ENCODE measurements at regions not wholly inside any gene's neighbourhood (a gene's known extent, or its start where the extent isn't known, plus 50 kb on each side); places are given as distances from the start of the nearest gene placed in this dataset.

DNA sequence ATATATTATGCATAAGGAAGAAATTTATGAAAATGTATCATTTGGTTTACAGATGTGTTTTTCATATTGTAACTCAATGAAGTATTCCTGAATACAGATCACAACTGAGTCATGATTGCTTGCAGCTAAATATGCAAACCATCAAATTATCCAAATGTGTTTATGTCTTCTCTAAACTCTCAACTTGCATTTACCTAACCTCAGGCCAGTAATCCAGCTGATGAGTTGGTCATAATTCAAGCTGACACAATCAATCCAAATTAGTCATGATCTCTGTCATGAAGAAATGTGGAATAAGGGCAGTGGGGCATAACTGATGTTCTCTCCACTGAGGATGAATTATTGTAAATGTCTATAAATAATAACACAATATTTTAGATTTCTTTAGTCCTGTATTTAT, 104.8 kb upstream of the CNTN1 start:
- no peak for DNase-seq
- ChIA-PET CTCF (no interaction called here), POLR2A (no interaction called here)
- no peaks in the 10 kb centered on the region for H3F3A ChIP-seq (replicated peaks; ENCODE audit: insufficient read depth)
- H3K9me2 ChIP-seq: no peaks in the 10 kb centered on the region
- TF ChIP-seq RXRA (IDR thresholded peaks at IDR 0.05; ENCODE audit: borderline replicate concordance, low read depth): no peak
- TF ChIP-seq, protein P1, sequence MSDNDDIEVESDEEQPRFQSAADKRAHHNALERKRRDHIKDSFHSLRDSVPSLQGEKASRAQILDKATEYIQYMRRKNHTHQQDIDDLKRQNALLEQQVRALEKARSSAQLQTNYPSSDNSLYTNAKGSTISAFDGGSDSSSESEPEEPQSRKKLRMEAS (IDR thresholded peaks at IDR 0.05; ENCODE audit: low read depth): no peak
- TF ChIP-seq GABPA (IDR thresholded peaks at IDR 0.05; ENCODE audit: low read depth): no peak
- TF ChIP-seq, protein P2, sequence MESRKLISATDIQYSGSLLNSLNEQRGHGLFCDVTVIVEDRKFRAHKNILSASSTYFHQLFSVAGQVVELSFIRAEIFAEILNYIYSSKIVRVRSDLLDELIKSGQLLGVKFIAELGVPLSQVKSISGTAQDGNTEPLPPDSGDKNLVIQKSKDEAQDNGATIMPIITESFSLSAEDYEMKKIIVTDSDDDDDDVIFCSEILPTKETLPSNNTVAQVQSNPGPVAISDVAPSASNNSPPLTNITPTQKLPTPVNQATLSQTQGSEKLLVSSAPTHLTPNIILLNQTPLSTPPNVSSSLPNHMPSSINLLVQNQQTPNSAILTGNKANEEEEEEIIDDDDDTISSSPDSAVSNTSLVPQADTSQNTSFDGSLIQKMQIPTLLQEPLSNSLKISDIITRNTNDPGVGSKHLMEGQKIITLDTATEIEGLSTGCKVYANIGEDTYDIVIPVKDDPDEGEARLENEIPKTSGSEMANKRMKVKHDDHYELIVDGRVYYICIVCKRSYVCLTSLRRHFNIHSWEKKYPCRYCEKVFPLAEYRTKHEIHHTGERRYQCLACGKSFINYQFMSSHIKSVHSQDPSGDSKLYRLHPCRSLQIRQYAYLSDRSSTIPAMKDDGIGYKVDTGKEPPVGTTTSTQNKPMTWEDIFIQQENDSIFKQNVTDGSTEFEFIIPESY (IDR thresholded peaks at IDR 0.05; ENCODE audit: borderline replicate concordance, low read depth): no peak
- TF ChIP-seq, protein P3, sequence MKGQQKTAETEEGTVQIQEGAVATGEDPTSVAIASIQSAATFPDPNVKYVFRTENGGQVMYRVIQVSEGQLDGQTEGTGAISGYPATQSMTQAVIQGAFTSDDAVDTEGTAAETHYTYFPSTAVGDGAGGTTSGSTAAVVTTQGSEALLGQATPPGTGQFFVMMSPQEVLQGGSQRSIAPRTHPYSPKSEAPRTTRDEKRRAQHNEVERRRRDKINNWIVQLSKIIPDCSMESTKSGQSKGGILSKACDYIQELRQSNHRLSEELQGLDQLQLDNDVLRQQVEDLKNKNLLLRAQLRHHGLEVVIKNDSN (IDR thresholded peaks at IDR 0.05; ENCODE audit: borderline replicate concordance, low read depth): no peak
- no peak for TF ChIP-seq RAD21 (IDR thresholded peaks at IDR 0.05; ENCODE audit: low read length)
- TF ChIP-seq, protein P4, sequence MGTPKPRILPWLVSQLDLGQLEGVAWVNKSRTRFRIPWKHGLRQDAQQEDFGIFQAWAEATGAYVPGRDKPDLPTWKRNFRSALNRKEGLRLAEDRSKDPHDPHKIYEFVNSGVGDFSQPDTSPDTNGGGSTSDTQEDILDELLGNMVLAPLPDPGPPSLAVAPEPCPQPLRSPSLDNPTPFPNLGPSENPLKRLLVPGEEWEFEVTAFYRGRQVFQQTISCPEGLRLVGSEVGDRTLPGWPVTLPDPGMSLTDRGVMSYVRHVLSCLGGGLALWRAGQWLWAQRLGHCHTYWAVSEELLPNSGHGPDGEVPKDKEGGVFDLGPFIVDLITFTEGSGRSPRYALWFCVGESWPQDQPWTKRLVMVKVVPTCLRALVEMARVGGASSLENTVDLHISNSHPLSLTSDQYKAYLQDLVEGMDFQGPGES (IDR thresholded peaks at IDR 0.05; ENCODE audit: low read depth, low read length): no peak
- TF ChIP-seq NFIC (IDR thresholded peaks at IDR 0.05; ENCODE audit: borderline replicate concordance): no peak
- TF ChIP-seq MEF2A (IDR thresholded peaks at IDR 0.05; ENCODE audit: borderline replicate concordance, low read depth): no peak
- no peak for TF ChIP-seq MXI1 (IDR thresholded peaks at IDR 0.05; ENCODE audit: low read depth, low read length)
- TF ChIP-seq, protein P5, sequence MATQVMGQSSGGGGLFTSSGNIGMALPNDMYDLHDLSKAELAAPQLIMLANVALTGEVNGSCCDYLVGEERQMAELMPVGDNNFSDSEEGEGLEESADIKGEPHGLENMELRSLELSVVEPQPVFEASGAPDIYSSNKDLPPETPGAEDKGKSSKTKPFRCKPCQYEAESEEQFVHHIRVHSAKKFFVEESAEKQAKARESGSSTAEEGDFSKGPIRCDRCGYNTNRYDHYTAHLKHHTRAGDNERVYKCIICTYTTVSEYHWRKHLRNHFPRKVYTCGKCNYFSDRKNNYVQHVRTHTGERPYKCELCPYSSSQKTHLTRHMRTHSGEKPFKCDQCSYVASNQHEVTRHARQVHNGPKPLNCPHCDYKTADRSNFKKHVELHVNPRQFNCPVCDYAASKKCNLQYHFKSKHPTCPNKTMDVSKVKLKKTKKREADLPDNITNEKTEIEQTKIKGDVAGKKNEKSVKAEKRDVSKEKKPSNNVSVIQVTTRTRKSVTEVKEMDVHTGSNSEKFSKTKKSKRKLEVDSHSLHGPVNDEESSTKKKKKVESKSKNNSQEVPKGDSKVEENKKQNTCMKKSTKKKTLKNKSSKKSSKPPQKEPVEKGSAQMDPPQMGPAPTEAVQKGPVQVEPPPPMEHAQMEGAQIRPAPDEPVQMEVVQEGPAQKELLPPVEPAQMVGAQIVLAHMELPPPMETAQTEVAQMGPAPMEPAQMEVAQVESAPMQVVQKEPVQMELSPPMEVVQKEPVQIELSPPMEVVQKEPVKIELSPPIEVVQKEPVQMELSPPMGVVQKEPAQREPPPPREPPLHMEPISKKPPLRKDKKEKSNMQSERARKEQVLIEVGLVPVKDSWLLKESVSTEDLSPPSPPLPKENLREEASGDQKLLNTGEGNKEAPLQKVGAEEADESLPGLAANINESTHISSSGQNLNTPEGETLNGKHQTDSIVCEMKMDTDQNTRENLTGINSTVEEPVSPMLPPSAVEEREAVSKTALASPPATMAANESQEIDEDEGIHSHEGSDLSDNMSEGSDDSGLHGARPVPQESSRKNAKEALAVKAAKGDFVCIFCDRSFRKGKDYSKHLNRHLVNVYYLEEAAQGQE (IDR thresholded peaks at IDR 0.05; ENCODE audit: low read depth, low read length): no peak
- no peaks in the 10 kb centered on the region for H3K27me3 ChIP-seq (ENCODE audit: insufficient read depth)
- no peaks in the 10 kb centered on the region for H3K4me1 ChIP-seq (ENCODE audit: control insufficient read depth in 1 of 2, insufficient read depth in 2 of 2, low read depth in 1 of 2, low read length in 1 of 2)
- H3K79me2 ChIP-seq (ENCODE audit: insufficient read depth): no peaks in the 10 kb centered on the region
- H3K9me3 ChIP-seq: no peaks in the 10 kb centered on the region
- H3K36me3 ChIP-seq (replicated peaks in 1 of 2; ENCODE audit: control insufficient read depth in 1 of 2, insufficient read depth in 2 of 2, low read length in 1 of 2): no peaks in the 10 kb centered on the region
- H3K27ac ChIP-seq (ENCODE audit: low read depth in 2 of 2, low read length in 1 of 2): no peak overlapping the region
- H2AFZ ChIP-seq (ENCODE audit: low read depth): no peak overlapping the region
- no peaks in the 10 kb centered on the region for H4K20me1 ChIP-seq (ENCODE audit: insufficient read depth)
- no peak overlapping the region for H3K4me3 ChIP-seq (ENCODE audit: low read depth in 2 of 2, low read length in 1 of 2)
- H3K9ac ChIP-seq: no peak overlapping the region
- H3K4me2 ChIP-seq: no peak overlapping the region
